IPS DF 4.7 (cell line): ENCODE measurements at regions not wholly inside any gene's neighbourhood (a gene's known extent, or its start where the extent isn't known, plus 50 kb on each side); places are given as distances from the start of the nearest gene placed in this dataset.
"Not testable (repeated sequence)": the region's sequence is repeated elsewhere in the genome, so short reads cannot be mapped to it uniquely, and the experiment has no call there.

Experiments
- DNase-seq: peaks from one replicate; pipeline ENCODE4 v3.0.0-alpha.2; 2013; ENCODE audit warnings: low spot score; ENCODE audit errors: extremely low read depth

GRCh38 chr3:154834831-154835230, 245.3 kb upstream of the MME start:
- DNase-seq, result not testable (repeated sequence)

GRCh38 chr3:154829929-154830328, 250.2 kb upstream of the MME start:
- no peak for DNase-seq

GRCh38 chr3:154819491-154819890, 260.6 kb upstream of the MME start:
- no peak for DNase-seq

GRCh38 chr3:154818676-154819255, 261.4 kb upstream of the MME start:
- no peak for DNase-seq

- DNase-seq, result not testable (repeated sequence)
Observed at GRCh38 chr3:154810017-154810416, 270.1 kb upstream of the MME start.

- DNase-seq, result no peak
Observed at GRCh38 chr3:154801729-154802128, 278.4 kb upstream of the MME start.

- no peak for DNase-seq
Observed at GRCh38 chr3:154799800-154800199, 280.3 kb upstream of the MME start.

GRCh38 chr3:154795582-154795981, 284.5 kb upstream of the MME start:
- DNase-seq, result no peak

GRCh38 chr3:154794814-154795445, 285.2 kb upstream of the MME start:
- no peak for DNase-seq

GRCh38 chr3:154794391-154794790, 285.7 kb upstream of the MME start:
- DNase-seq, result no peak

- no peak for DNase-seq
Observed at GRCh38 chr3:154792828-154793227, 287.3 kb upstream of the MME start.

GRCh38 chr3:154791611-154792010, 288.5 kb upstream of the MME start:
- no peak for DNase-seq

GRCh38 chr3:154786724-154787123, 293.4 kb upstream of the MME start:
- DNase-seq, result no peak

- DNase-seq, result no peak
Observed at GRCh38 chr3:154783521-154783931, 296.6 kb upstream of the MME start.

- no peak for DNase-seq
Observed at GRCh38 chr3:154783061-154783460, 297.1 kb upstream of the MME start.

- DNase-seq, result no peak
Observed at GRCh38 chr3:154782151-154782550, 298.0 kb upstream of the MME start.

- no peak for DNase-seq
Observed at GRCh38 chr3:154781595-154781994, 298.5 kb upstream of the MME start.

GRCh38 chr3:154780263-154780662, 299.9 kb upstream of the MME start:
- DNase-seq, result no peak

- DNase-seq, result no peak
Observed at GRCh38 chr3:154779571-154779970, 300.5 kb upstream of the MME start.

- DNase-seq, result no peak
Observed at GRCh38 chr3:154778057-154778456, 302.1 kb upstream of the MME start.

GRCh38 chr3:154776549-154777225, 303.4 kb upstream of the MME start:
- no peak for DNase-seq

- DNase-seq, result no peak
Observed at GRCh38 chr3:154775821-154776548, 304.1 kb upstream of the MME start.
